GM23338 (cell line): ENCODE measurements at regions not wholly inside any gene's neighbourhood (a gene's known extent, or its start where the extent isn't known, plus 50 kb on each side); places are given as distances from the start of the nearest gene placed in this dataset.

Experiments
- CREB1 ChIP-seq: fragments of 250-450 bp; sonication (Bioruptor Pico); IDR thresholded peaks from 2 replicates; pipeline ENCODE4 v1.5.0; 2020; ENCODE audit warnings: low read depth, mild to moderate bottlenecking, moderate library complexity
- CTCF ChIP-seq, 2 experiments: fragments of 200-600 bp in 1 of 2; sonication (generic) in 1 of 2; conservative IDR thresholded peaks; 2 replicates each; pipeline versions ENCODE4 v1.5.1 to v1.6.1; 2016 to 2017; ENCODE audit warnings: antibody characterized with exemption in 2 of 2, low read depth in 2 of 2, mild to moderate bottlenecking in 2 of 2, moderate library complexity in 1 of 2
- EZH2 ChIP-seq: fragments of 200-600 bp; sonication (generic); IDR thresholded peaks from one replicate; pipeline ENCODE4 v1.8.0; 2017; ENCODE audit warnings: antibody characterized with exemption, mild to moderate bottlenecking, low read depth; ENCODE audit not compliant: unreplicated experiment
- ZNF114 ChIP-seq: fragments of 250-450 bp; sonication (Bioruptor Pico); IDR thresholded peaks from 2 replicates; pipeline ENCODE4 v1.5.0; 2020; ENCODE audit warnings: mild to moderate bottlenecking, moderate library complexity

- TF ChIP-seq CTCF (conservative IDR thresholded peaks at IDR 0.05; ENCODE audit: low read depth in 2 of 2) (no peak), EZH2 (no peak), CREB1 (CRISPR knock-in tag) (no peak), ZNF114 (CRISPR knock-in tag) (no peak)
Observed at GRCh38 chr4:72218953-72219352, 187.2 kb downstream of the NPFFR2 start.
